NAMALWA (cell line): ENCODE measurements at regions not wholly inside any gene's neighbourhood (a gene's known extent, or its start where the extent isn't known, plus 50 kb on each side); places are given as distances from the start of the nearest gene placed in this dataset.

ENCODE experiments used
- DNase-seq: peaks from one replicate; pipeline ENCODE4 v3.0.0-alpha.2; 2015; ENCODE audit warnings: low spot score

- DNase-seq, result no peak
Observed at GRCh38 chr6:105964979-105965760, 121.0 kb upstream of the PRDM1 start.

- DNase-seq, result no peak
Observed at GRCh38 chr6:105954148-105954547, 132.0 kb upstream of the PRDM1 start.

- DNase-seq, result no peak
Observed at GRCh38 chr6:105952772-105953690, 133.1 kb upstream of the PRDM1 start.

- DNase-seq, result no peak
Observed at GRCh38 chr6:105952326-105952725, 133.8 kb upstream of the PRDM1 start.

- no peak for DNase-seq
Observed at GRCh38 chr6:105951322-105951721, 134.8 kb upstream of the PRDM1 start.

GRCh38 chr6:105949869-105950268 lies 136.3 kb upstream of the PRDM1 start:
- no peak for DNase-seq

- DNase-seq, result no peak
Observed at GRCh38 chr6:105943514-105943913, 142.6 kb upstream of the PRDM1 start.

- DNase-seq, result no peak
Observed at GRCh38 chr6:105941621-105942412, 144.3 kb upstream of the PRDM1 start.

- no peak for DNase-seq
Observed at GRCh38 chr6:105940990-105941389, 145.1 kb upstream of the PRDM1 start.

GRCh38 chr6:105936972-105937371 lies 149.2 kb upstream of the PRDM1 start:
- DNase-seq, result no peak

GRCh38 chr6:105935416-105935815 lies 150.7 kb upstream of the PRDM1 start:
- DNase-seq, result no peak

GRCh38 chr6:105934708-105935107 lies 151.4 kb upstream of the PRDM1 start:
- no peak for DNase-seq

- DNase-seq, result no peak
Observed at GRCh38 chr6:105932440-105932839, 153.7 kb upstream of the PRDM1 start.

GRCh38 chr6:105929626-105930025 lies 156.5 kb upstream of the PRDM1 start:
- DNase-seq, result no peak

GRCh38 chr6:105926318-105926717 lies 159.8 kb upstream of the PRDM1 start:
- no peak for DNase-seq

- DNase-seq, result no peak
Observed at GRCh38 chr6:105925706-105926105, 160.4 kb upstream of the PRDM1 start.

GRCh38 chr6:105921781-105922180 lies 164.4 kb upstream of the PRDM1 start:
- no peak for DNase-seq

- no peak for DNase-seq
Observed at GRCh38 chr6:105920071-105920470, 166.1 kb upstream of the PRDM1 start.

GRCh38 chr6:105917038-105917695 lies 169.0 kb upstream of the PRDM1 start:
- no peak for DNase-seq

GRCh38 chr6:105911106-105911629 lies 175.0 kb upstream of the PRDM1 start:
- no peak for DNase-seq

- DNase-seq, result no peak
Observed at GRCh38 chr6:105909106-105909505, 177.0 kb upstream of the PRDM1 start.

GRCh38 chr6:105907991-105908390 lies 178.1 kb upstream of the PRDM1 start:
- no peak for DNase-seq
